ENCODE measurements at regions not wholly inside any gene's neighbourhood (a gene's known extent, or its start where the extent isn't known, plus 50 kb on each side); places are given as distances from the start of the nearest gene placed in this dataset.

DNA sequence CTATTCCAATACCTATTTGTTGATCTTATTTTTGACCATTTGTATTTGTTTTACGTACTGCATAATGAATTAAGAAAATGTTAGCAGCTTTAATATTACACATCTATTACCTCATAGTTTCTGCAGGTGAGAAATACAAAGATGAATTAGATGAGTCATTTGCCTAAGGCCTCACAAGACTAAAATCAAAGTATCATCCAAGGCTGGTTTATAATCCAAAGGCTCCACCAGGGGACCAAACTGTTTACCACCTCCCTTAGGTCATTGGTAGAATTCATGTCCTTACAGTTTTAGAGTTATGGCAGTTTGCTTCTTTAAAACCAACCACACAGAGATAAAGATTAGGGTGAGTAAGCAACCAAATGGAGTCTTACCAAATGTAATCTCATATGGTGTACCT lies 848.1 kb downstream of the SLITRK6 start:
- H3K4me1 ChIP-seq (ENCODE audit: insufficient read depth, low read length) = no peaks in the 10 kb centered on the region
- H3K4me2 ChIP-seq (ENCODE audit: insufficient read depth, low read length) = no peak overlapping the region
- H3K27ac ChIP-seq (ENCODE audit: low read length) = no peak overlapping the region
- no peaks in the 10 kb centered on the region for H3K79me2 ChIP-seq (ENCODE audit: insufficient read depth, low read length)
- DNase-seq = no peak
- H3K9me3 ChIP-seq (ENCODE audit: insufficient read depth, low read length, severe bottlenecking) = no peaks in the 10 kb centered on the region
- no peaks in the 10 kb centered on the region for H3K27me3 ChIP-seq (ENCODE audit: insufficient read depth, low read length, poor library complexity)
- no peak overlapping the region for H3K4me3 ChIP-seq (ENCODE audit: low read depth in 1 of 2, low read length in 2 of 2)
- H2AFZ ChIP-seq (ENCODE audit: low read depth, low read length) = no peak overlapping the region
- TF ChIP-seq, protein P1, sequence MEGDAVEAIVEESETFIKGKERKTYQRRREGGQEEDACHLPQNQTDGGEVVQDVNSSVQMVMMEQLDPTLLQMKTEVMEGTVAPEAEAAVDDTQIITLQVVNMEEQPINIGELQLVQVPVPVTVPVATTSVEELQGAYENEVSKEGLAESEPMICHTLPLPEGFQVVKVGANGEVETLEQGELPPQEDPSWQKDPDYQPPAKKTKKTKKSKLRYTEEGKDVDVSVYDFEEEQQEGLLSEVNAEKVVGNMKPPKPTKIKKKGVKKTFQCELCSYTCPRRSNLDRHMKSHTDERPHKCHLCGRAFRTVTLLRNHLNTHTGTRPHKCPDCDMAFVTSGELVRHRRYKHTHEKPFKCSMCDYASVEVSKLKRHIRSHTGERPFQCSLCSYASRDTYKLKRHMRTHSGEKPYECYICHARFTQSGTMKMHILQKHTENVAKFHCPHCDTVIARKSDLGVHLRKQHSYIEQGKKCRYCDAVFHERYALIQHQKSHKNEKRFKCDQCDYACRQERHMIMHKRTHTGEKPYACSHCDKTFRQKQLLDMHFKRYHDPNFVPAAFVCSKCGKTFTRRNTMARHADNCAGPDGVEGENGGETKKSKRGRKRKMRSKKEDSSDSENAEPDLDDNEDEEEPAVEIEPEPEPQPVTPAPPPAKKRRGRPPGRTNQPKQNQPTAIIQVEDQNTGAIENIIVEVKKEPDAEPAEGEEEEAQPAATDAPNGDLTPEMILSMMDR (IDR thresholded peaks at IDR 0.05; ENCODE audit: borderline replicate concordance, extremely low read depth, low read length, poor library complexity, severe bottlenecking) = no peak
- TF ChIP-seq EZH2 (IDR thresholded peaks at IDR 0.05; ENCODE audit: borderline replicate concordance, low read depth, low read length, severe bottlenecking) = no peak
- ATAC-seq (ENCODE audit: insufficient read depth, low read depth) = no peak
- H3K36me3 ChIP-seq (ENCODE audit: insufficient read depth, low read length) = no peaks in the 10 kb centered on the region
- H4K20me1 ChIP-seq (ENCODE audit: insufficient read depth, low read length) = no peaks in the 10 kb centered on the region
- H3K9ac ChIP-seq (ENCODE audit: low read depth, low read length) = no peak overlapping the region

DNA sequence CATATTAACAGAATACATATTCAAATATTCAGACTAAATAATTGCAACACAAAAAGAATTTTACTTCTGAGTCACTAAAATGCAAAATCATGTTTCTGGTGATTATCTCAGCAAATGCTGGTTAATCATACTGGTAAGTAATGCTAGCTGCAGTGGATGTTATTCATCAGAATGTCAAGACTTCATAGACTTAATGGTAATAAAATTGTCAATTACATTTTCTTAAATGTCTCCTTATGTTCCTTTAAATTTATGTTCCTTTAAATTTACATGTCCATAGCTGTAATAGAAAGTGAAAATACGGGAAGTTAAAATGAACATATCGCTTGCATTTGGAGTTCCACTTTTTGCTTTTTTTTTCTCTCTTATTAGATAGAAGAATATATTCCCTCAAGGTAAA lies 853.0 kb downstream of the SLITRK6 start:
- no peak for DNase-seq
- H3K9ac ChIP-seq (ENCODE audit: low read depth, low read length) = no peak overlapping the region
- H3K9me3 ChIP-seq (ENCODE audit: insufficient read depth, low read length, severe bottlenecking) = no peaks in the 10 kb centered on the region
- H3K4me3 ChIP-seq (ENCODE audit: low read depth in 1 of 2, low read length in 2 of 2) = no peak overlapping the region
- H3K79me2 ChIP-seq (ENCODE audit: insufficient read depth, low read length) = no peaks in the 10 kb centered on the region
- H3K4me1 ChIP-seq (ENCODE audit: insufficient read depth, low read length) = no peaks in the 10 kb centered on the region
- no peaks in the 10 kb centered on the region for H3K36me3 ChIP-seq (ENCODE audit: insufficient read depth, low read length)
- no peak overlapping the region for H3K4me2 ChIP-seq (ENCODE audit: insufficient read depth, low read length)
- TF ChIP-seq, protein P1 (IDR thresholded peaks at IDR 0.05; ENCODE audit: borderline replicate concordance, extremely low read depth, low read length, poor library complexity, severe bottlenecking) = no peak
- no peak for TF ChIP-seq EZH2 (IDR thresholded peaks at IDR 0.05; ENCODE audit: borderline replicate concordance, low read depth, low read length, severe bottlenecking)
- no peak for ATAC-seq (ENCODE audit: insufficient read depth, low read depth)
- H2AFZ ChIP-seq (ENCODE audit: low read depth, low read length) = no peak overlapping the region
- no peak overlapping the region for H3K27ac ChIP-seq (ENCODE audit: low read length)
- no peaks in the 10 kb centered on the region for H4K20me1 ChIP-seq (ENCODE audit: insufficient read depth, low read length)
- no peaks in the 10 kb centered on the region for H3K27me3 ChIP-seq (ENCODE audit: insufficient read depth, low read length, poor library complexity)

DNA sequence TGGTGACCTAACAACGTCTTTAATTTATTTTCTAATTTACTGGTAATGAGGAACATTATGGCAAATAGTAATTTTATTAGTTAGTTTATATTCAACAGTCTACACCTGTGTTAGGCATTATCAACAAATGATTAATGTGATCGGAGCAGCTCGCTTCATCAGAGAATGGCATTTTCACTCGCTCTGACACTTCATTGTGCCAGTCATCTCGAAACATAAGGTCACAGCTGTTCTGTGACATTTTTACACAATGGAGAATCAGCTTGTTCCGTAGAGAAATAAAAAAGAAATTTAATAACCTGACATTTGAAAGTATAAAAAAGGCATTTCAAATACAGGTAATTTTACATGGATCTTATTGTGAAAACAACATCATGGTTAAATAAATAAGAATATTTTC lies 858.4 kb downstream of the SLITRK6 start:
- no peaks in the 10 kb centered on the region for H4K20me1 ChIP-seq (ENCODE audit: insufficient read depth, low read length)
- no peak overlapping the region for H3K27ac ChIP-seq (ENCODE audit: low read length)
- no peak overlapping the region for H3K4me2 ChIP-seq (ENCODE audit: insufficient read depth, low read length)
- no peak overlapping the region for H3K4me3 ChIP-seq (ENCODE audit: low read depth in 1 of 2, low read length in 2 of 2)
- no peaks in the 10 kb centered on the region for H3K79me2 ChIP-seq (ENCODE audit: insufficient read depth, low read length)
- H3K9me3 ChIP-seq (ENCODE audit: insufficient read depth, low read length, severe bottlenecking) = no peaks in the 10 kb centered on the region
- no peak for ATAC-seq (ENCODE audit: insufficient read depth, low read depth)
- H3K4me1 ChIP-seq (ENCODE audit: insufficient read depth, low read length) = no peaks in the 10 kb centered on the region
- no peak for DNase-seq
- no peak overlapping the region for H3K9ac ChIP-seq (ENCODE audit: low read depth, low read length)
- H3K27me3 ChIP-seq (ENCODE audit: insufficient read depth, low read length, poor library complexity) = no peaks in the 10 kb centered on the region
- no peak for TF ChIP-seq EZH2 (IDR thresholded peaks at IDR 0.05; ENCODE audit: borderline replicate concordance, low read depth, low read length, severe bottlenecking)
- TF ChIP-seq, protein P1 (IDR thresholded peaks at IDR 0.05; ENCODE audit: borderline replicate concordance, extremely low read depth, low read length, poor library complexity, severe bottlenecking) = no peak
- no peaks in the 10 kb centered on the region for H3K36me3 ChIP-seq (ENCODE audit: insufficient read depth, low read length)
- H2AFZ ChIP-seq (ENCODE audit: low read depth, low read length) = no peak overlapping the region

DNA sequence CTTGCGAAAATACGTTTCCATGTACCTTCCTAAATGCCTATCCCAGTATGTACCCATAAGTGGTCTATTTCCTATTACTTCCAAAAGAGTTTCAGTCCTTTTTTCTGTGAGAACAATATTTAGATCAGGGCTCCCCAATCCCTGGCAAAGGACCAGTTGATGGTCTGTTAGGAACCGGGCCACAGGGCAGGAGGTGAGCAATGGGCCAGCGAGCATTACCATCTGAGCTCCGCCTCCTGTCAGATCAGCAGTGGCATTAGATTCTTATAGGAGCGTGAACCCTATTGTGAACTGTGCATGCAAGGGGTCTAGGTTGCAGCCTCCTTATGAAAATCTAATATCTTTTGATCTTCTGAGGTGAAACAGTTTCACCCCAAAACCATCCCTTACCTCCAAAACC lies 859.1 kb downstream of the SLITRK6 start:
- ATAC-seq (ENCODE audit: insufficient read depth, low read depth) (no peak), DNase-seq (no peak)
- H3K9ac ChIP-seq (ENCODE audit: low read depth, low read length) = no peak overlapping the region
- H3K27me3 ChIP-seq (ENCODE audit: insufficient read depth, low read length, poor library complexity) = no peaks in the 10 kb centered on the region
- H3K4me3 ChIP-seq (ENCODE audit: low read depth in 1 of 2, low read length in 2 of 2) = no peak overlapping the region
- no peak overlapping the region for H3K4me2 ChIP-seq (ENCODE audit: insufficient read depth, low read length)
- H3K27ac ChIP-seq (ENCODE audit: low read length) = no peak overlapping the region
- H3K9me3 ChIP-seq (ENCODE audit: insufficient read depth, low read length, severe bottlenecking) = no peaks in the 10 kb centered on the region
- no peaks in the 10 kb centered on the region for H3K36me3 ChIP-seq (ENCODE audit: insufficient read depth, low read length)
- no peak overlapping the region for H2AFZ ChIP-seq (ENCODE audit: low read depth, low read length)
- TF ChIP-seq EZH2 (IDR thresholded peaks at IDR 0.05; ENCODE audit: borderline replicate concordance, low read depth, low read length, severe bottlenecking) = no peak
- TF ChIP-seq, protein P1 (IDR thresholded peaks at IDR 0.05; ENCODE audit: borderline replicate concordance, extremely low read depth, low read length, poor library complexity, severe bottlenecking) = no peak
- no peaks in the 10 kb centered on the region for H3K4me1 ChIP-seq (ENCODE audit: insufficient read depth, low read length)
- H3K79me2 ChIP-seq (ENCODE audit: insufficient read depth, low read length) = no peaks in the 10 kb centered on the region
- no peaks in the 10 kb centered on the region for H4K20me1 ChIP-seq (ENCODE audit: insufficient read depth, low read length)
